WI38 (cell line): ENCODE measurements at regions not wholly inside any gene's neighbourhood (a gene's known extent, or its start where the extent isn't known, plus 50 kb on each side); places are given as distances from the start of the nearest gene placed in this dataset.

ENCODE experiments used
- H3K4me3 ChIP-seq: 2 replicates; pipeline ENCODE4 v1.5.1; 2011; ENCODE audit warnings: low read depth, mild to moderate bottlenecking, control low read depth, low read length
- CTCF ChIP-seq: IDR thresholded peaks from 2 replicates; pipeline ENCODE4 v1.5.1; 2012; ENCODE audit warnings: low read depth, mild to moderate bottlenecking, control low read depth, low read length

GRCh38 chrX:131595120-131595519 is 51.2 kb downstream of the OR13H1 start:
- no peak for TF ChIP-seq CTCF
- H3K4me3 ChIP-seq = no peak overlapping the region

- no peak overlapping the region for H3K4me3 ChIP-seq
- TF ChIP-seq CTCF = no peak
Observed at GRCh38 chrX:131607792-131608369, 64.0 kb downstream of the OR13H1 start.

DNA sequence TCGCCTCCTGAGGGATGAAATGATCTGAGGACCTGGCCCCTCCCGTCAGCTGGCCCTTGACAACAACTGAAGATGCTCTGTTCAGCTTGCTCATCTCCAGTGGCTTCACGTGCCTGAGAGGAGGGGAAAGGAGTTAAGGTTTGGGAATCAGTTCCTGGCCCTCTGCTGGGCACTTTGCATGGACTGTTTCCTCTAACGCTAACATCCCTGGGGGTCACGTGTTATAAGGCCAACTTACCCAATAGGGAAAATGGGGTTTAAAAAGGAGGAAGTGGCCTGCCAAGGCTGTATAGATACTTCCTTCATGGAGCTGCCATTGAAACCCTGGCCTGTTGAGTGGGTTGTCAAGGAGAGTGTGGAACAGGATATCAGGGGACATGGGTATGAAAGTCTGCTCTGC is 65.6 kb downstream of the OR13H1 start:
- TF ChIP-seq CTCF = no peak
- no peak overlapping the region for H3K4me3 ChIP-seq

DNA sequence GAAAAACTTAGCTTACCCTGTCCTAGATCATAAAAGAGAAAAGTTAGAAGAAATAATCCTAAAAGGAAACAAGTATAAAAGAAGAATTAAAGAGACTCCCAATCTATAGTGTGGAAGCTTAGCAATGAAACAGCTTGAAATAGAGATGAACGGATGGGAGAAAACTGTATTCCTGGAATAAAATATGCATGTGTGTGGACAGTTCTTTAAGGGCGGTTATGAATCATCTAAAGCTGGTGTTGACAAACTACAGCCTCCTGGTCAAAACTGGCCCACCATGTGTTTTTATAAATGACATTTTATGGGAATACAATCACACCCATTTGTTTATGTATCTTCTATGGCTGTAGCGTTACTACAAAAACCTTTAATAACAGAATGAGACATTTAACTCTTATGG is 69.4 kb downstream of the OR13H1 start:
- H3K4me3 ChIP-seq = no peak overlapping the region
- no peak for TF ChIP-seq CTCF

DNA sequence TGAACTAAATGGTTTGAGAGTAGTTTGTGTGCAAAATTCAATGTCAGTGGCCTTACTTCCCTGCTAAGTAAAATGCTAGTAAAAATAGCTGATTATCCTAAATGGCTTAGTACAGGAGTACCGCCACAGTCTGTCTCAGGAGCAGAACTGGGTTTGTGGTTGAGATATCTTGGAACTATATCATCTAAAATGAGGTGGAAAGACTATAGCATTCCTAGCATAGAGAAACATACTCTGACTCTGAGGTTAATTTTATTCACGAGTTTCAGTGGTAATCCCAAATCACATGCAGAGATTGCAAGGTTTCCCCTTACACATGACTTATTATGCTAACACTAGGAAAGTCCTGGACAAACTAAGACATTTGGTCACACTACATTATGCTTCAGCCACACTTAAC is 70.4 kb downstream of the OR13H1 start:
- no peak for TF ChIP-seq CTCF

DNA sequence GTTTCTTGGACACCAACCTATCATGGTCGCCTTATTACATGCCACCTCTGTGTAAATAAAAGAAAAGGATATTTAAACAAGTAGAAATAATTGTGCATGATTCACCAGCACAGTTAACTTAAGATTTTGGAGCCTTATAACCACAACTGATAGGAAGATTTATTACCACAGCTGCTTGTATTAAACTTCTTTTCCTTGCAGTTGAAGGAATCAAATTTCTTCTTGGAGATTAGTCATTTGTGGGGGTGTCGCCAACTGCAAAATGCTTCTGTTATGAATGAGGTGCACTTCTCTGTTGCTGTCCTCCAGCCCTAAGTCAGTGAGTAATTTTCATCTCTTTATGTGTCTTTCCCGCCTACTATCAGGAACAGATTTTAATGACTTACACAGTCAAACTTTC is 73.3 kb downstream of the OR13H1 start:
- TF ChIP-seq CTCF = no peak
- no peak overlapping the region for H3K4me3 ChIP-seq

More for the DNA sequence above, 70.4 kb downstream of the OR13H1 start:
- no peak overlapping the region for H3K4me3 ChIP-seq

- no peak for TF ChIP-seq CTCF
- H3K4me3 ChIP-seq = no peak overlapping the region
Observed at GRCh38 chrX:131621650-131622049, 77.8 kb downstream of the OR13H1 start.
